NCI-H1105 treated with DMSO at 0.1 percent for 48 hours (cell line): ENCODE measurements at regions not wholly inside any gene's neighbourhood (a gene's known extent, or its start where the extent isn't known, plus 50 kb on each side); places are given as distances from the start of the nearest gene placed in this dataset.
"Not testable (repeated sequence)": the region's sequence is repeated elsewhere in the genome, so short reads cannot be mapped to it uniquely, and the experiment has no call there.

Source experiments
- DNase-seq: peaks from one replicate; lab custom pipeline; 2025; lab: John Stamatoyannopoulos, UW

GRCh38 chr17:54353789-54354525 lies 531.2 kb downstream of the KIF2B start:
- no peak for DNase-seq

DNA sequence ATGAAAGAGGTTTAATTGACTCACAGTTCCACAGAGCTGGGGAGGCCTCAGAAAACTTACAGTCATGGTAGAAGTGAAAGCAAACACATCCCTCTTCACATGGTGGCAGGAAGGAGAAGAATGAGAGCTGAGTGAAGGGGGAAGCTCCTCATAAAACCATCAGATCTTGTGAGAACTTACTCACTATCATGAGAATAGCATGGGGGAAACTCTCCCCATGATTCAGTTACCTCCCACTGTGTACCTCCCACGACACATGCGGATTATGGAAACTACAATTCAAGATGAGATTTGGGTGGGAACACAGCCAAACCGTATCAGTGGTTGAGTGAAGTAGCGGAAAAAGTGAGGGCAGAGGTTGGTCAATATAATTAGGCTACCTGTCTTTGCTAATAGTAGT lies 538.3 kb downstream of the KIF2B start:
- not testable (repeated sequence) for DNase-seq

GRCh38 chr17:54368906-54369305 lies 531.7 kb upstream of the TOM1L1 start:
- no peak for DNase-seq

- no peak for DNase-seq
These were observed 528.4 kb upstream of the TOM1L1 start for GRCh38 chr17:54372069-54372749.

DNA sequence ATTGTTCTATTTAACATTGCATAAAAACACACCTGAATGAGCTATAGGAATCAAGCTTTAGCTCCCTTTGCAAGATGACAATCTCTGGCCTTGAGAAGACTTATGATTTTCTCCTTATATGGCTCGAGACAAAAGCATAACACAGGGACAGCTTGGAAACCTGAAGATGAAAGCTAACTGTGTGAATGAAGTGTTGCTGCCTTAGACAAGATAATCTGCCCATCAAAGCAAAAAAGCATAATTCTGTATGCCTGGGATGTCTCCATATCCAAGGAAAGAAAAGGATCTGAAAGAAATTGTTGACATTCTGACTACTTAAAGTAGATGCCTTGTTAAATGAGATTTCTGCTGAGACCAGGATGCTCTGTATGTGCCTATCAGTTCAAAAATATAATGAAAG lies 526.7 kb upstream of the TOM1L1 start:
- DNase-seq, result no peak

DNA sequence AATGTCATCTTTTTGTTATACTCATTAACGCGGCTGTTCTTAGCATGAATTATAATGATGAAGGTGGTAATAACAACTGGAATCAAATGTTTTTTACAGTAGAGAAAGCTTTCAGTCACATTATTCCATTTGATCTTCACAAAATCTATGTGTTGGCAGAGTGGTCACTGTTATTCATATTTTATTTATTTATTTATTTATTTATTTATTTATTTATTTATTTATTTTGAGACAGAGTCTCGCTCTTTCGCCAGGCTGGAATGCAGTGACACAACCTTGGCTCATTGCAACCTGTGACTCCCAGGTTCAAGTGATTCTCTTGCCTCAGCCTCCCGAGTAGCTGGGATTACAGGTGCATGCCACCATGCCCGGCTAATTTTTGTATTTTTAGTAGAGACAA lies 524.2 kb upstream of the TOM1L1 start:
- not testable (repeated sequence) for DNase-seq

DNA sequence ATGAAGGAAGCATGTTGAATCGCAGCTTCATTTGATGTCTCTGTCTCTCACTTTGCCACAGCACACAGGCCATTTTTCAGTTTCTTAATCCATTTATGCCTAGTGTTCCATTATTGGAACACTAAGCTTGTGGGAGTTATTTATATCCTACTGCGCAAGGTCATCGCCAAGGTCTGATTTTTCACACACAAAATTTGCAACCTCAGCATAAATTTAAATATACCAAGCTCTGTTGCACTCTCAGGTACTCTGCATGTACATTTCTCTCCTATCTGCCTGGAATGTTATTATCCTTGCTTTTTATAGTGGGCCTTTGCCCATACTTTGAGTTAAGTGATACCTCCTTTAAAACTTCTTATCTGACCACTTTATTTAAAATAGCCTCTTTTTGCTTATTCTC lies 519.2 kb upstream of the TOM1L1 start:
- DNase-seq, result no peak

DNA sequence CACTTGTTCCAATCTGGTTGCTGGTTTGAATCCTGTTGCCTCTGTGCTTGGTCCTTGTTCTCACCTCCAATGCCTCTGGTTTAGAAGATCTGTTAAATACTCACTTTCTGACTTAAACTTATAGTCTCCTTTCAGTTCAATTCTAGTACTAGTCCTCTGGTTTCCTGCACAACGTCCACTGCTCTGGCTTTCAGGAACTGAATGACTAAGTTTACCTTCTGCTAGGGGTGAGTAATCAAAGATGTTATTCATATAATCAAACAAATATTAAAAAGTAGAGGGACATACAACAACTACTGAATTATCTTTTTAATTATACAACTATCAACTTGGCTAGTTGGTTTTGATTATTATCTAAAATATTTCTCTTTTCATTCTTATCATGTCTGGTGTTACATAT lies 496.4 kb upstream of the TOM1L1 start:
- no peak for DNase-seq

DNA sequence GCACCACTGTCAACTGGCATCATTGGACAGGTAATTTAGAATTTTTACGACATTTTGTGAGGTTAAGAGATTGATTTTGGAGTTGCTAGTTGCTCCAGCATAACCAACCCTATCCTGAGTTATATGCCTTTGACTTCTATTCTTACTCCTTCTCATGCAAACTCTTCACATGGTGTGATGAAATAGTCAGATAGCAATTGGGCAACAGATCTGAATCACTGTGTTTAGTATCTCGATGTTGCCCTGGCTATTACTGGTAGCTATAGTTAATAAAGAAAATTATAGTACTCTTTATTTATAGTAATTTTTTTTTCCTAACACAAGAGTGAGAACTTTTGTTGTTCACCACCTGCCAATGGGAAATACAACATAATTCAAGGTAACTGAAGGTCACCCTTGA lies 494.8 kb upstream of the TOM1L1 start:
- DNase-seq, result no peak

- DNase-seq, result peak; percentile 77
These were observed 491.9 kb upstream of the TOM1L1 start for GRCh38 chr17:54408731-54409130.

- DNase-seq, result no peak
These were observed 482.2 kb upstream of the TOM1L1 start for GRCh38 chr17:54418467-54418866.

DNA sequence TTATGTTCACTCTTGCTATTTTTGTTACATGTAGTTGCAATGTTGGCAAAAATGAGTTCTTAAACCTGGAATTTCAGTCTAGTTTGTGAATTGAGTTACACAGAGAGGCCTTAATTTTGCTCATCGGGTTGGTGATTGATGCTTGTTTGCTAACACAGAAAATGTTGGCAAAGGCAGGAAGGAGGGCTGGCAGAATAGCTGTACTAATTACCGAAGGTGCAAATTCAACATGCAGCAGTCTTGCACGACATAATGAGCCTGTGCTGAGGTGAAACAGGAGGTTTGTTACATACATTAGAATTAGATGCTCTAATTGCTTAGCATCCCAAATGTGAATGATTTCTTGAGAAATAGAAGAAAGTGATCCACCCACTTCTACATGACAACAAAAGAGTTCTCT lies 475.0 kb upstream of the TOM1L1 start:
- DNase-seq, result peak; percentile 7

- DNase-seq, result peak; percentile 42
These were observed 474.3 kb upstream of the TOM1L1 start for GRCh38 chr17:54426296-54426886.

DNA sequence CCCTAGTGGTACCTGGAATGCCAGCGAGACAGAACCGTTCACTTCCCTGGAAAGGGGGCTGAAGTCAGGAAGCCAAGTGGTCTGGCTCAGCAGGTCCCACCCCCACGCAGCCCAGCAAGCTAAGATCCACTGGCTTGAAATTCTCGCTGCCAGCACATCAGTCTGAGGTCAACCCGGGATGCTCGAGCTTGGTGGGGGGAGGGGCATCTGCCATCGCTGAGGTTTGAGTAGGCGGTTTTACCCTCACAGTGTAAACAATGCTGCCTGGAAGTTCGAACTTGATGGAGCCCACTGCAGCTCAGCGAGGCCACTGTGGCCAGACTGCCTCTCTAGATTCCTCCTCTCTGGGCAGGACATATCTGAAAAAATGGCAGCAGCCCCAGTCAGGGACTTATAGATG lies 464.7 kb upstream of the TOM1L1 start:
- DNase-seq, result no peak

- DNase-seq, result no peak
These were observed 460.8 kb upstream of the TOM1L1 start for GRCh38 chr17:54439816-54440215.

DNA sequence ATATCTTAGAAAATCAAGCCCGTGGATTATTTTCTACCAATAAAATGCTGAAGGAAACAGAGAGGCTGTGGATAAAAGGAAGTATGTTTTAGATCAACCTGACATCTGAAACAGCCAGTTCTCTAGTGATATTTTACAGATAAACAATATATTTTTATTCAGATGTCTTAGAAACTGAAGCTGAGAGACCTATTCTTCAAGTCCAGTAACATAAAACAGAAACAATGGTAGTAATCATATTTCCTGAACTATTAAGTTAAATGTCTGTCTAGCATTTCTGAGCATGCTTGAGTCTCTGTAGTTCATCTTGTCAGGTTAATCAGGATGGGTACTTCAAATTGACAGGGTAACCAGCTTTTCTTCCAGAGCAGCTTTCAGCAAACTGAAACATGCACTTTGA lies 449.6 kb upstream of the TOM1L1 start:
- no peak for DNase-seq

GRCh38 chr17:54452666-54453348 lies 447.8 kb upstream of the TOM1L1 start:
- no peak for DNase-seq

DNA sequence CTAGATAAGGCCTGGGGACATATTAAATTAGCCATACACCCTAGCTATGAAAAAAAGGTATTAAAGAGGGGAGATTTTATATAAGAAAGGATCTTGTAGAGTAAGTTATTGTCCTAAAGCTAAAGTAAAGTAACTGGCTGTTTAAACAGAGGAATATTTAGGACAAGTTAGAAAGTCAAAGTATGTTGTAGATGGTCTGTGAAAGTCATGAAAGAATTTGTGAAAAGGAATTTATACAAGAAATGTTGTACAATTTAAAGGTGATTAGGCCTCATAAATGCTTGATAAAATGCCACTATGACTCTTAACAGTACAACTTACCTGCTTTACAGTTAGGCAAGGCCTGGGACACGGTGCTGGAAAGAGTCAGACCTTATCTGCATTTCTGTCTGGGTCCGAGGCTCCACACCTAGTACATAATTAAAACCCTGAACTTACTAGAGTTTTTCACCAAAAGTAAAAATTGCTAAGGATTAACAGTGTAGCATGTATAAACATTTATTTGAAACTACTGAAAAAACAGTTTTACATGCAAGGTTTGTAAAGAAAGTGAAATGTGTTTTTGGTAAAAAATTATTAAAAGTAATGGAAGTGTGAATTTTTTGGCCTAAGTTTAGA lies 445.3 kb upstream of the TOM1L1 start:
- DNase-seq, result no peak

- DNase-seq, result not testable (repeated sequence)
These were observed 435.2 kb upstream of the TOM1L1 start for GRCh38 chr17:54465443-54465842.

DNA sequence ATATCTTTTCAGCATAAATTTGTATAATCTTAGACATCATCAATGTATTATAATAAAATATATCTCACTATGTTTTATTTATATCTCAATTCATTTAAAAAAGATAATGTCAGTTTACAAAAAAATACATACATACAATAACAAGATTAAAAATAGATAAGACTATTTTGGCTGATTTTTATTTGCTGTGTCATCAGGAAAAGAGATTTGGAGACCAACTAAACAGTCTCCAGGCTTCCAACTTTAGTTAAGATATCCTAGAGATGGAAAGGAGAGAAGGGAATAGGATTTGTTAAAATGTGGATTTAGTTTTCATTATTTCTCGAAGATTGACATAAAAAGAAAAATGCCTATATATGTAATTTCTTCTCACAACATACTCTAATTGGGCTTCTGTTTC lies 433.8 kb upstream of the TOM1L1 start:
- no peak for DNase-seq

DNA sequence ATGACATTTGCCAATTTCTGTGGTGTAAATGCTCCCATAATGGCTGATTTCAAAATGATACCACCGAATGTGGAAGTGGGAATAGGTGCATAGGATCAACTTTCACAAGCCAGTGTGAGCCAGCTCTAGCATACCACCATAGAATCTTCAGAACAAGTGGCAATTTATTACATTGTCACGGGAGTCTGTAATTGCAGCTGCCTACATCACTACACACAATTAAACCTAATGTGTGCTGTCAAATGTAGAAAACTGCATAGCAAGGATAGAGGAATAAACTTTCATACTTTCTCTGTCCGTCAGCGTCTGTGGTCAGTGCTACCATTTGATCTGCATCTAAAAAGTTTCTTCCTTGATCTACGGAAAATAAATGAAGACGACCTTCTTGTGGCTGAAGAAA lies 417.8 kb upstream of the TOM1L1 start:
- DNase-seq, result no peak

- DNase-seq, result no peak
These were observed 407.0 kb upstream of the TOM1L1 start for GRCh38 chr17:54493691-54494090.
